Upper lobe of left lung (tissue), 6 donors: ENCODE measurements at regions not wholly inside any gene's neighbourhood (a gene's known extent, or its start where the extent isn't known, plus 50 kb on each side); places are given as distances from the start of the nearest gene placed in this dataset.

Experiments used
- ATAC-seq, 2 donors: fragments of 200-7000 bp; cut with Tn5 transposase; one replicate each; pipeline ENCODE4 v1.9.1; 2022; ENCODE audit warnings: mild to moderate bottlenecking in 2 of 2, moderate library complexity in 2 of 2; ENCODE audit not compliant: low FRiP score in 2 of 2
- DNase-seq, 2 donors: peaks; one replicate each; pipeline ENCODE4 v3.0.0-alpha.2; 2019 to 2020
- H3K27ac ChIP-seq, 4 donors: fragments of 200-600 bp; sonication (generic); one replicate each; pipeline ENCODE4 v1.5.1; 2016 to 2019
- H3K27me3 ChIP-seq, 4 donors: fragments of 200-600 bp; sonication (generic); one replicate each; pipeline ENCODE4 v1.5.1; 2017 to 2019
- H3K36me3 ChIP-seq, 4 donors: fragments of 200-600 bp; sonication (generic); one replicate each; pipeline ENCODE4 v1.5.1; 2016 to 2019
- H3K4me1 ChIP-seq, 4 donors: fragments of 200-600 bp; sonication (generic); one replicate each; pipeline ENCODE4 v1.5.1; 2018 to 2019
- H3K4me3 ChIP-seq, 4 donors: fragments of 200-600 bp; sonication (generic); one replicate each; pipeline ENCODE4 v1.5.1; 2017 to 2019; ENCODE audit warnings: mild to moderate bottlenecking in 2 of 4, moderate library complexity in 1 of 4
- H3K9me3 ChIP-seq, 4 donors: fragments of 200-600 bp; sonication (generic); one replicate each; pipeline ENCODE4 v1.5.1; 2018 to 2019
- EP300 ChIP-seq, 4 donors: sonication (generic); formaldehyde crosslinking; IDR thresholded peaks; one replicate each; pipeline ENCODE4 v1.5.1; 2017; ENCODE audit warnings: antibody characterized with exemption in 4 of 4, control low read depth in 2 of 4
- POLR2A ChIP-seq, 4 donors: fragments of 450-650 bp; IDR thresholded peaks; one replicate each; pipeline ENCODE4 v1.5.1; 2016 to 2017; ENCODE audit warnings: antibody characterized with exemption in 4 of 4, mild to moderate bottlenecking in 2 of 4
- POLR2AphosphoS5 ChIP-seq, 2 donors: sonication (generic); formaldehyde crosslinking; IDR thresholded peaks; one replicate each; pipeline ENCODE4 v1.5.1; 2017; ENCODE audit warnings: antibody characterized with exemption in 2 of 2
- WGBS, 2 donors: methylation state at CpG; one replicate each; pipeline ENCODE4 v1.1.5; 2017 to 2018; 5-methylcytosine and 5-hydroxymethylcytosine counted together
- TF ChIP-seq, protein P1 (sequence below), 6 experiments: fragments of 450-650 bp in 4 of 6; fragments of 200-600 bp in 2 of 6; sonication (generic) in 2 of 6; IDR thresholded peaks; one replicate each; pipeline ENCODE4 v1.5.1; 2016 to 2019; ENCODE audit warnings: antibody characterized with exemption in 6 of 6
- donor health status: DM: no; HTN: no; CAD: no; lungs with moderate emphysema.
- donor health status: DM: no; HTN: yes; CAD: no; lungs with severe emphysema.

DNA sequence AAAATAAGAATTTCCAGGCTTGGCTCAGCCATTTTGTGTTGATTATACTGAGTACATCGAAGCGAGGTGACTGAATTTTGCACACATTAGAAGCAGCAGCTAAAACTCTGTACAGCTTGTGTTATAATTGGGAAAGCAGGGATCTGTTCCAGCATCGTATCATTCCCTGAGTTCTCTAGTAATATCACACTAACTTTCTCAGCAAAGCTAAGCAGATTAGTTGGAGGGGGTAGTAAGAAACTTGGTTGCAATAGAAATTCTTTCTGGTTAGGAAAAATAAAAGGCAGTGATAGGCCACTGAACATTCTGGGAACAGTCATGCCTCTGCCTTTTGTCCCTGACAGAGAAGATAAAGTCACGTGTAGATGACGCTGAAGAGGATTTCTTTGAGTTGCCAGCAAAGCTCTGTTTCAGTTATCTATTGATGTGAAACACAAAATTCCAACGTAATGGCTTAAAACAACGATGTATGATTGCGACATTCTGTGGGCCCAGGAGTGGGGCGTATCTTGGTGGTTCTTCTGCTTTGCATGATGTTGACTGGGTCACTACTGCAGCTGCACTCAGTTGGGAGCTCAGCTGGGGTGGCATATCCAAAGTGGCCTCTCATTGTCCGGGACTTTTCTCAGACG lies 202.1 kb upstream of the MEX3C start:
- Histone ChIP-seq H3K27ac (no peak overlapping the region), H3K4me3 (no peak overlapping the region), H3K36me3 (no peaks in the 10 kb centered on the region), H3K4me1 (no peaks in the 10 kb centered on the region), H3K9me3 (no peaks in the 10 kb centered on the region), H3K27me3 (no peaks in the 10 kb centered on the region)
- WGBS, 2 donors, result 81 to 87% methylated on average over 11 of the region's 11 CpGs
- TF ChIP-seq EP300 (IDR thresholded peaks at IDR 0.05) (no peak), POLR2AphosphoS5 (IDR thresholded peaks at IDR 0.05) (no peak), POLR2A (IDR thresholded peaks at IDR 0.05) (no peak)
- TF ChIP-seq, protein P1, sequence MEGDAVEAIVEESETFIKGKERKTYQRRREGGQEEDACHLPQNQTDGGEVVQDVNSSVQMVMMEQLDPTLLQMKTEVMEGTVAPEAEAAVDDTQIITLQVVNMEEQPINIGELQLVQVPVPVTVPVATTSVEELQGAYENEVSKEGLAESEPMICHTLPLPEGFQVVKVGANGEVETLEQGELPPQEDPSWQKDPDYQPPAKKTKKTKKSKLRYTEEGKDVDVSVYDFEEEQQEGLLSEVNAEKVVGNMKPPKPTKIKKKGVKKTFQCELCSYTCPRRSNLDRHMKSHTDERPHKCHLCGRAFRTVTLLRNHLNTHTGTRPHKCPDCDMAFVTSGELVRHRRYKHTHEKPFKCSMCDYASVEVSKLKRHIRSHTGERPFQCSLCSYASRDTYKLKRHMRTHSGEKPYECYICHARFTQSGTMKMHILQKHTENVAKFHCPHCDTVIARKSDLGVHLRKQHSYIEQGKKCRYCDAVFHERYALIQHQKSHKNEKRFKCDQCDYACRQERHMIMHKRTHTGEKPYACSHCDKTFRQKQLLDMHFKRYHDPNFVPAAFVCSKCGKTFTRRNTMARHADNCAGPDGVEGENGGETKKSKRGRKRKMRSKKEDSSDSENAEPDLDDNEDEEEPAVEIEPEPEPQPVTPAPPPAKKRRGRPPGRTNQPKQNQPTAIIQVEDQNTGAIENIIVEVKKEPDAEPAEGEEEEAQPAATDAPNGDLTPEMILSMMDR (IDR thresholded peaks at IDR 0.05), result no peak
- DNase-seq (no peak), ATAC-seq (peak in 1 of 2 donors; percentile 67)

- WGBS, 2 donors, result 47 to 58% methylated on average over 2 of the region's 2 CpGs
- no peak for TF ChIP-seq POLR2AphosphoS5 (IDR thresholded peaks at IDR 0.05)
- TF ChIP-seq, protein P1 (IDR thresholded peaks at IDR 0.05), result no peak
- TF ChIP-seq POLR2A (IDR thresholded peaks at IDR 0.05), result no peak
- no peak for TF ChIP-seq EP300 (IDR thresholded peaks at IDR 0.05)
- Histone ChIP-seq H3K4me1 (no peaks in the 10 kb centered on the region), H3K4me3 (no peak overlapping the region), H3K27ac (no peak overlapping the region), H3K36me3 (no peaks in the 10 kb centered on the region), H3K27me3 (no peaks in the 10 kb centered on the region), H3K9me3 (no peaks in the 10 kb centered on the region)
- DNase-seq, result no peak
- no peak for ATAC-seq
Observed at GRCh38 chr18:51400721-51401120, 203.2 kb upstream of the MEX3C start.

DNA sequence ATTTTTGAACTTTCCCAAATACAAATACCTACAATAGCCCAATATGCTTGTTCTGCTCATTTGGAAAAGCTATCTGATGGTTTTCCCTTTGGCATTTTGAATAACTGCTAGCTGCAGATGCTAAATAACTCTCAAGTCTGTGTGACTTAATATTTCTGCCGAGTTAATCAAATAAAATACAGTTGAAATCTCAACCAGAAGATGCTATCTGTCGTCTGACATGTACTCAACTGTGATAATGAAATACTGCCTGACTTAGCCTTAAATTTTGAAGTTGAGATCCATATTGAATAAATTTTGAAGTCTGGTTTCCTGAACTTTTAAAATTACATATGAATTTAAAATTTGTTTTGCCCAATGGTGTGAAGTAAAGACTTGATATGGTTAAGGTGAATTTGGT lies 204.4 kb upstream of the MEX3C start:
- no peaks in the 10 kb centered on the region for H3K9me3 ChIP-seq
- TF ChIP-seq, protein P1 (IDR thresholded peaks at IDR 0.05), result no peak
- no peak for TF ChIP-seq POLR2A (IDR thresholded peaks at IDR 0.05)
- TF ChIP-seq POLR2AphosphoS5 (IDR thresholded peaks at IDR 0.05), result no peak
- no peak for TF ChIP-seq EP300 (IDR thresholded peaks at IDR 0.05)
- H3K4me1 ChIP-seq, result no peaks in the 10 kb centered on the region
- ATAC-seq (no peak), DNase-seq (no peak)
- no peaks in the 10 kb centered on the region for H3K36me3 ChIP-seq
- H3K27ac ChIP-seq, result no peak overlapping the region
- no peaks in the 10 kb centered on the region for H3K27me3 ChIP-seq
- H3K4me3 ChIP-seq, result no peak overlapping the region
- WGBS, 2 donors, result 78 to 90% methylated on average over 2 of the region's 2 CpGs

DNA sequence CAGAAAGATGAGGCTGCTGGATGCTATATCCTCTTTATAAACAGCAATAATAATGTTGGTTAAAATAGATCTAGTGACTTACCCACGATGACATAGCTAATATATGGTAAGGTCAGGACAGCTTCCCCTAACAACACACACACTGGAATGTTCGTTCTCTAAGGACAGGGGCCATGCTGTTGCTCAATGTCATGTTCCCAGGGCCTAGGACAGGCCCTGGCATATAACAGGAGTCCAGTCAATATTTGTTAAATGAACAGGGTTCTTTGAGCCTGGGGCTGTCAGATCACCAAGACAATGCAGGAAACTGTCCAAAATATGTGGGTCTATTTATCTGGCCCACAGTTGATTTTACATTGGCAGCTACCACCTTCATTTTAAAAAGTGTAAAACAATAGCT lies 207.1 kb upstream of the MEX3C start:
- Histone ChIP-seq H3K4me3 (no peak overlapping the region), H3K4me1 (no peaks in the 10 kb centered on the region), H3K36me3 (no peaks in the 10 kb centered on the region), H3K27me3 (no peaks in the 10 kb centered on the region), H3K9me3 (no peaks in the 10 kb centered on the region), H3K27ac (no peak overlapping the region)
- TF ChIP-seq, protein P1 (IDR thresholded peaks at IDR 0.05), result no peak
- TF ChIP-seq POLR2A (IDR thresholded peaks at IDR 0.05) (no peak), POLR2AphosphoS5 (IDR thresholded peaks at IDR 0.05) (no peak), EP300 (IDR thresholded peaks at IDR 0.05) (no peak)
- DNase-seq (no peak), ATAC-seq (no peak)
- WGBS, 2 donors, result 55 to 57% methylated on average over 2 of the region's 2 CpGs
